ENCODE measurements at regions not wholly inside any gene's neighbourhood (a gene's known extent, or its start where the extent isn't known, plus 50 kb on each side); places are given as distances from the start of the nearest gene placed in this dataset.
"Not testable (repeated sequence)": the region's sequence is repeated elsewhere in the genome, so short reads cannot be mapped to it uniquely, and the experiment has no call there.

DNA sequence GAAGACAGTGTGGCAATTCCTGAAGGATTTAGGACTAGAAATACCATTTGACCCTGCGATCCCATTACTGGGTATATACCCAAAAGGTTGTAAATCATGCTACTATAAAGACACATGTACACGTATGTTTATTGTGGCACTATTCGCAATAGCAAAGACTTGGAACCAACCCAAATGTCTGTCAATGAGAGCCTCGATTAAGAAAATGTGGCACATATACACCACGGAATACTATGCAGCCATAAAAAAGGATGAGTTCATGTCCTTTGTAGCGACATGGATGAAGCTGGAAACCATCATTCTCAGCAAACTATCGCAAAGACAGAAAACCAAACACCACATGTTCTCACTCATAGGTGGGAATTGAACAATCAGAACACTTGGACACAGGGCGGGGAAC lies 66.8 kb upstream of the VAMP7 start:
- not testable (repeated sequence) for TF ChIP-seq EZH2 (IDR thresholded peaks at IDR 0.05; ENCODE audit: low read length, missing control alignments)
- TF ChIP-seq, protein P1, sequence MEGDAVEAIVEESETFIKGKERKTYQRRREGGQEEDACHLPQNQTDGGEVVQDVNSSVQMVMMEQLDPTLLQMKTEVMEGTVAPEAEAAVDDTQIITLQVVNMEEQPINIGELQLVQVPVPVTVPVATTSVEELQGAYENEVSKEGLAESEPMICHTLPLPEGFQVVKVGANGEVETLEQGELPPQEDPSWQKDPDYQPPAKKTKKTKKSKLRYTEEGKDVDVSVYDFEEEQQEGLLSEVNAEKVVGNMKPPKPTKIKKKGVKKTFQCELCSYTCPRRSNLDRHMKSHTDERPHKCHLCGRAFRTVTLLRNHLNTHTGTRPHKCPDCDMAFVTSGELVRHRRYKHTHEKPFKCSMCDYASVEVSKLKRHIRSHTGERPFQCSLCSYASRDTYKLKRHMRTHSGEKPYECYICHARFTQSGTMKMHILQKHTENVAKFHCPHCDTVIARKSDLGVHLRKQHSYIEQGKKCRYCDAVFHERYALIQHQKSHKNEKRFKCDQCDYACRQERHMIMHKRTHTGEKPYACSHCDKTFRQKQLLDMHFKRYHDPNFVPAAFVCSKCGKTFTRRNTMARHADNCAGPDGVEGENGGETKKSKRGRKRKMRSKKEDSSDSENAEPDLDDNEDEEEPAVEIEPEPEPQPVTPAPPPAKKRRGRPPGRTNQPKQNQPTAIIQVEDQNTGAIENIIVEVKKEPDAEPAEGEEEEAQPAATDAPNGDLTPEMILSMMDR (conservative IDR thresholded peaks at IDR 0.05 in 1 of 2, IDR thresholded peaks at IDR 0.05 in 1 of 2; ENCODE audit: low read depth in 1 of 2, low read length in 2 of 2): not testable (repeated sequence)

Measured in fibroblast of lung (primary cell).